Activated CD8-positive, alpha-beta T cell treated with anti-CD3 and anti-CD28 coated beads, Interleukin-2, amount 10 ng/mL, durations not matched to agents 7 days and 5 days (primary cell): ENCODE measurements at regions not wholly inside any gene's neighbourhood (a gene's known extent, or its start where the extent isn't known, plus 50 kb on each side); places are given as distances from the start of the nearest gene placed in this dataset.
"Not testable (repeated sequence)": the region's sequence is repeated elsewhere in the genome, so short reads cannot be mapped to it uniquely, and the experiment has no call there.

Experiments
- ATAC-seq: fragments of 150-1000 bp; cut with Tn5 transposase; one replicate; pipeline ENCODE4 v1.10.0; 2021; ENCODE audit warnings: moderate library complexity
- CTCF ChIA-PET: fragments of 350-600 bp; sonication (Branson Sonifier 250); formaldehyde crosslinking; loops from one replicate; lab custom pipeline; 2021; ENCODE audit warnings: antibody characterized with exemption; lab: Charles Lee
- POLR2A ChIA-PET: fragments of 350-600 bp; sonication (Branson Sonifier 250); formaldehyde crosslinking; loops from one replicate; lab custom pipeline; 2021; ENCODE audit warnings: antibody characterized with exemption; lab: Charles Lee
- DNase-seq: peaks from one replicate; pipeline ENCODE4 v3.0.0-alpha.2; 2020
- H3K27ac Mint-ChIP-seq: one replicate; pipeline ENCODE4 v1.8.0; 2021; ENCODE audit warnings: mild to moderate bottlenecking, mixed read lengths
- H3K27me3 Mint-ChIP-seq: one replicate; pipeline ENCODE4 v1.8.0; 2021; ENCODE audit warnings: low read depth, mixed read lengths
- H3K36me3 Mint-ChIP-seq: one replicate; pipeline ENCODE4 v1.8.0; 2021; ENCODE audit warnings: low read depth, mixed read lengths
- H3K4me1 Mint-ChIP-seq: one replicate; pipeline ENCODE4 v1.8.0; 2021; ENCODE audit warnings: low read depth, mixed read lengths
- H3K4me3 Mint-ChIP-seq: one replicate; pipeline ENCODE4 v1.8.0; 2021; ENCODE audit warnings: mild to moderate bottlenecking, mixed read lengths
- H3K9me3 Mint-ChIP-seq: one replicate; pipeline ENCODE4 v1.8.0; 2022; ENCODE audit warnings: mixed read lengths; ENCODE audit not compliant: insufficient read depth

DNA sequence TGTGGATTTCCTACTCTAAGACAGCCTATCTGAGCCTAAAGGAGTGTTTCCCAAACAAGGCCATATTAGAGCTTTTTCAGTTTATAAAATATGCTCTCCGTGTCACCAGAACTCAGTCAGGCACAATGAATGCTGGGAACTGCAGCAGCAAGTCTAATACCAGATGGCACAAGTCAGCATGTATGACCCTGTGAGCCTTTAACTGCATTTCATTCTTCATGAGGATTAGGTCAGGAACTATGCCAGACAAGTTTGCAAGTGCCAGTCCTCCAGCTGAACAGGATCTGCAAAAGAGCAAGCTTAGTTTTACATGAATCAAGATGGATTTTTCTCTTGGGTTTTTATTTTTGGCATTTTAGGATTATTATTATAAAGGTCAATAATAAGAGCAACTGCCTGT is 66.7 kb upstream of the SAMD5 start:
- Mint-ChIP-seq H3K9me3 (no peaks in the 10 kb centered on the region), H3K36me3 (no peaks in the 10 kb centered on the region), H3K27ac (no peak overlapping the region), H3K4me3 (no peak overlapping the region), H3K27me3 (no peaks in the 10 kb centered on the region), H3K4me1 (no peaks in the 10 kb centered on the region)
- ATAC-seq (no peak), DNase-seq (no peak)
- ChIA-PET CTCF (no interaction called here), POLR2A (no interaction called here)

DNA sequence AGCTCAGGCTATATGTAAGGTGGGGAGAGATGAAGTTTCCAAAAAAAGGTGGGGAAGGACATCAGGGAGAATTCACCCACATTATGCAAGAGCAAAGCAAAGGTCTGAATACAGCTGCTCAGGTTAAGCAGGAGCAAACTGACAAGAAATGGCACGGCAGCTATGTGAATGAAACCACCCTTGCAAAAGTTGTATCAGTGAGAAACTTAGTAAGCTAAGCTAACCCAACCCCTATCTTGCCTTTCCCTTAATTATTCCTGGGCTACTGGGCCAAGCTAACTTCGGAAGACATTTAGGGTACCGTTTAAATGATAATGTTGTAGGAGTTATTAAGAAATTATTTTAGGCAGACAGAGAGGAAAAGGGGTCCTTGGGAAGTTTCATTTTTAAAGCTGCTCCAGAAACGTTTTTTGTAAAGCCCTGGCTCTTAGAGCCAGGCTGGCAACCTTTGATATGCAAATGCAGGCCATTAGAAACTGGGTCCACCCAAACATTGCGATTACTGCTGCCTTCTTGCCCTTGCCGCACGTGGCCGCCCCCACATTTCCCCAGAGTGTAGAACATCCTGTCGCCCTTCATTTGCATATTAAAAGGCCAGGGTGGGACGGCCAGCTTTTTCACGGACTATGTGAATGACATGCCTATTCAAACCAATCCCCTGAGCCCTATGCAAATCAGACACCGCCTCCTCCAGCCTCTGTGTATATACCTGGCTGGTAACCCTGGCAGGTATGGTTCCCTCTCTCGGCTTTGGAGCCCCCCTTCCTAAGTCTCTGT is 60.5 kb upstream of the SAMD5 start:
- Mint-ChIP-seq H3K36me3 (no peaks in the 10 kb centered on the region), H3K27me3 (no peaks in the 10 kb centered on the region), H3K27ac (no peak overlapping the region), H3K4me3 (no peak overlapping the region), H3K9me3 (no peaks in the 10 kb centered on the region), H3K4me1 (no peaks in the 10 kb centered on the region)
- ChIA-PET CTCF (no interaction called here), POLR2A (no interaction called here)
- no peak for ATAC-seq
- no peak for DNase-seq

DNA sequence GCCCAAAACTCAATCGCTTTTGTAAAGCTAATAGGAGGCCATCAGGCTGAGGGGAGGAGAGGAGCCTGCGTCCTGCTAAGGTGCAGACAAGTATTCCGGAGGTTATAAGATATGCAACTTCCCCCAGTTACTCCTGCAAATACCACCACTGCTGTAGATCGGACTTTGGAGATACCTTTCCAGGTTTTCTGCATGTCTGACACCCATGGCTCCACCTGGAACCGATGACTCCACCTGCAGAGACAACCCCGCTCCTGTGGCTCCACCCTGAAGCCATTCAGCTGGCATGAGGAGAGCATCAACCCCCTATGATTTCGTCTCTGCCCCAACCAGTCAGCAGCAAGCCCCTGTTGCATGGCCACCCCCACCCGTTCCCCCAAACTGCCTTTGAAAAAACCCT is 59.7 kb upstream of the SAMD5 start:
- ChIA-PET POLR2A (no interaction called here), CTCF (no interaction called here)
- Mint-ChIP-seq H3K36me3 (no peaks in the 10 kb centered on the region), H3K27ac (no peak overlapping the region), H3K27me3 (no peaks in the 10 kb centered on the region), H3K4me3 (no peak overlapping the region), H3K4me1 (no peaks in the 10 kb centered on the region), H3K9me3 (no peaks in the 10 kb centered on the region)
- DNase-seq (no peak), ATAC-seq (no peak)

DNA sequence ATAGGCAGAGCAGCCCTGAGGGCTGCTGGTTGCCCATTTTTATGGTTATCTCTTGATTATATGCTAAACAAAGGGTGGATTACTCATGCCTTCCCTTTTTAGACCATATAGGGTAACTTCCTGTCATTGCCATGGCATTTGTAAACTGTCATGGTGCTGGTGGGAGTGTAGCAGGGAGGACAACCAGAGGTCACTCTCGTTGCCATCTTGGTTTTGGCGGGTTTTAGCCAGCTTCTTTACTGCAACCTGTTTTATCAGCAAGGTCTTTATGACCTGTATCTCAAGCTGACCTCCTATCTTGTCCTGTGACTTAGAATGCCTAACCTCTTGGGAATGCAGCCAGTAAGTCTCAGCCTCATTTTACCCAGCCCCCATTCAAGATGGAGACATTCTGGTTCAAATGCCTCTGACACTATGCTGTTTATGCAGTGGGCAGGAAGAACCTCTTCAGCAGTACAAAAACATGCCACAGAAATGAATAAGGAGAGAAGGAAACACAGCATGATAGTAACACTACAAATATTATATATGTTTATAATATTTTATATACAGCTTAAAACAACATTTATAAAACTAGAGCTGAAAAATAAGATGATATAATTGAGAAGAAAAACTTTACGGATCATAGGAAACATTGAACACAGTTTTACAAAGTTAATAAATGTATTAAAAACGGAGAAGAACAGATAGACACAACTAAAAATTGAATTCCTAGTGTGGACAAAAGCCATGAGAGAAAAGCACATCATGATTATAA is 58.9 kb upstream of the SAMD5 start:
- no peaks in the 10 kb centered on the region for H3K27me3 Mint-ChIP-seq
- H3K36me3 Mint-ChIP-seq: no peaks in the 10 kb centered on the region
- H3K4me3 Mint-ChIP-seq: no peak overlapping the region
- H3K27ac Mint-ChIP-seq: no peak overlapping the region
- ChIA-PET CTCF (interaction anchor here (0.7 kb wide), 1 partner anchor 689 kb away, joined by 3 read pairs; no protein-coding TSS in a partner anchor), POLR2A (no interaction called here)
- ATAC-seq: no peak
- DNase-seq: no peak
- H3K4me1 Mint-ChIP-seq: no peaks in the 10 kb centered on the region
- no peaks in the 10 kb centered on the region for H3K9me3 Mint-ChIP-seq

DNA sequence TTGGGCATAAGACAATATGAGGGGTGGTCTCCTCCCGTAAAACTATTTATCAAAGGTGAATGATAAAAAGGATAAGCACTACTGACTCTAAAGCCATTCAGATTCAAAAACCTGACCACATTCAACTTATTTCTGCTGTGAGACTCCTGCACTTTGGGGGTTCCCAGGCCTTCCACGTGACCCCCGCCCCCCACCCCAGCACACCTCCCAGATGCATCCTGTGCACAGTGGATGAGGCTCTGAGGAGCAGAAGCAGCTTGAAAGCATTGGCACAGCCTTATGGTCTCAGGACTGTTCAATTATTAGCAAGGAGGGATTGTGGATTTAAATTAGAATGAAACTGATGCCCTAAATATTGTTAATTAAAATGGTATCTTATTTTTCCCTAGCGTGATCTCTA is 55.1 kb upstream of the SAMD5 start:
- ChIA-PET POLR2A (no interaction called here), CTCF (no interaction called here)
- H3K4me1 Mint-ChIP-seq: no peaks in the 10 kb centered on the region
- DNase-seq (no peak), ATAC-seq (no peak)
- H3K27ac Mint-ChIP-seq: no peak overlapping the region
- H3K27me3 Mint-ChIP-seq: no peaks in the 10 kb centered on the region
- no peaks in the 10 kb centered on the region for H3K9me3 Mint-ChIP-seq
- H3K36me3 Mint-ChIP-seq: no peaks in the 10 kb centered on the region
- no peak overlapping the region for H3K4me3 Mint-ChIP-seq

DNA sequence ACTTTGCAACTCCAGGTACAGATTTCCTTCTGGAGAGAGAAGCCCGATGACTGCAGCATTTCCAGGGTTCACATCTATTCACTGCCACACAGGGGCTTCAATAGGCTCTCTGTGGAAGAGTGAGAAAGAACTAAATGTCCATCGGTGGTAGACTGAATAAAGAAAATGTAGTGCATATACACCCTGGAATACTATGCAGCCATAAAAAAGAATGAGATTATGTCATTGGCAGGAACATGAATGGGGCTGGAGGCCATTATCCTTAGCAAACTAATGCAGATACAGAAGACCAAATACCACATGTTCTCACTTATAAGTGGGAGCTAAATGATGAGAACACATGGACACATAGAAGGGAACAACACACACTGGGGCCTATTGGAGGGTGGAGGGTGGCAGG is 53.6 kb upstream of the SAMD5 start:
- H3K27me3 Mint-ChIP-seq, ATAC-seq, H3K36me3 Mint-ChIP-seq, H3K4me1 Mint-ChIP-seq, H3K9me3 Mint-ChIP-seq, CTCF ChIA-PET, DNase-seq, H3K27ac Mint-ChIP-seq, H3K4me3 Mint-ChIP-seq, POLR2A ChIA-PET: not testable (repeated sequence)
